Suprapubic skin (tissue), 4 donors: ENCODE measurements at regions not wholly inside any gene's neighbourhood (a gene's known extent, or its start where the extent isn't known, plus 50 kb on each side); places are given as distances from the start of the nearest gene placed in this dataset.
A peak's percentile ranks its signal among the peaks of the same experiment; 100 is the strongest.

Experiments
- DNase-seq, 2 donors: peaks; one replicate each; pipeline ENCODE4 v3.0.0-alpha.2; 2019; ENCODE audit warnings: low spot score in 2 of 2
- H3K27ac ChIP-seq: fragments of 200-600 bp; sonication (generic); one replicate; pipeline ENCODE4 v1.5.1; 2019
- H3K27me3 ChIP-seq: fragments of 200-600 bp; sonication (generic); one replicate; pipeline ENCODE4 v1.5.1; 2019
- H3K36me3 ChIP-seq: fragments of 200-600 bp; sonication (generic); one replicate; pipeline ENCODE4 v1.5.1; 2019
- H3K4me1 ChIP-seq: fragments of 200-600 bp; sonication (generic); one replicate; pipeline ENCODE4 v1.5.1; 2019
- H3K4me3 ChIP-seq: fragments of 200-600 bp; sonication (generic); one replicate; pipeline ENCODE4 v1.5.1; 2019; ENCODE audit warnings: mild to moderate bottlenecking
- H3K9me3 ChIP-seq: fragments of 200-600 bp; sonication (generic); one replicate; pipeline ENCODE4 v1.5.1; 2019
- CTCF ChIP-seq, 2 donors: fragments of 200-600 bp in 1 of 2; fragments of 450-650 bp in 1 of 2; sonication (generic) in 1 of 2; IDR thresholded peaks; one replicate each; pipeline ENCODE4 v1.5.1; 2016 to 2019; ENCODE audit warnings: antibody characterized with exemption in 2 of 2, mild to moderate bottlenecking in 1 of 2, moderate library complexity in 1 of 2
- EP300 ChIP-seq: sonication (generic); formaldehyde crosslinking; IDR thresholded peaks from one replicate; pipeline ENCODE4 v1.6.1; 2017; ENCODE audit warnings: antibody characterized with exemption
- POLR2A ChIP-seq, 2 donors: fragments of 450-650 bp; IDR thresholded peaks; one replicate each; pipeline ENCODE4 v1.6.1; 2017; ENCODE audit warnings: antibody characterized with exemption in 2 of 2, mild to moderate bottlenecking in 2 of 2, moderate library complexity in 2 of 2
- POLR2AphosphoS5 ChIP-seq, 3 donors: sonication (generic); formaldehyde crosslinking; IDR thresholded peaks; one replicate each; pipeline ENCODE4 v1.6.1; 2017; ENCODE audit warnings: antibody characterized with exemption in 3 of 3
- WGBS: methylation state at CpG from one replicate; pipeline ENCODE4 v1.1.5; 2018; 5-methylcytosine and 5-hydroxymethylcytosine counted together

GRCh38 chr1:30384286-30385245, 338.8 kb downstream of the MATN1 start:
- TF ChIP-seq POLR2A (IDR thresholded peaks at IDR 0.05) (no peak), POLR2AphosphoS5 (IDR thresholded peaks at IDR 0.05) (no peak), CTCF (IDR thresholded peaks at IDR 0.05) (no peak)
- Histone ChIP-seq H3K4me1 (peaks cover 10% of the 10 kb centered on the region), H3K36me3 (no peaks in the 10 kb centered on the region), H3K27ac (no peak overlapping the region), H3K9me3 (no peaks in the 10 kb centered on the region), H3K4me3 (no peak overlapping the region), H3K27me3 (peaks cover 19% of the 10 kb centered on the region)
- WGBS = 65% methylated on average over 10 of the region's 10 CpGs
- DNase-seq = peak; percentile 42 to 53

- no peak overlapping the region for H3K27ac ChIP-seq
- TF ChIP-seq CTCF (IDR thresholded peaks at IDR 0.05) (no peak), EP300 (no peak), POLR2AphosphoS5 (IDR thresholded peaks at IDR 0.05) (no peak), POLR2A (IDR thresholded peaks at IDR 0.05) (no peak)
- H3K36me3 ChIP-seq = no peaks in the 10 kb centered on the region
- H3K4me3 ChIP-seq = no peak overlapping the region
- peak; percentile 25 to 35 for DNase-seq
- H3K4me1 ChIP-seq = peaks cover 20% of the 10 kb centered on the region
- no peaks in the 10 kb centered on the region for H3K9me3 ChIP-seq
- peaks cover 16% of the 10 kb centered on the region for H3K27me3 ChIP-seq
- 42% methylated on average over 12 of the region's 12 CpGs for WGBS
Observed at GRCh38 chr1:30383221-30383711, 340.1 kb downstream of the MATN1 start.

- 52% methylated on average over 2 of the region's 2 CpGs for WGBS
- TF ChIP-seq POLR2AphosphoS5 (IDR thresholded peaks at IDR 0.05) (no peak), EP300 (no peak), CTCF (IDR thresholded peaks at IDR 0.05) (no peak), POLR2A (IDR thresholded peaks at IDR 0.05) (no peak)
- DNase-seq = peak; percentile 20 to 45
Observed at GRCh38 chr1:30382496-30382895, 340.9 kb downstream of the MATN1 start.

GRCh38 chr1:30381671-30382365, 341.6 kb downstream of the MATN1 start:
- peak; percentile 24 to 59 for DNase-seq
- Histone ChIP-seq H3K27ac (no peak overlapping the region), H3K36me3 (no peaks in the 10 kb centered on the region), H3K4me3 (no peak overlapping the region), H3K9me3 (no peaks in the 10 kb centered on the region), H3K4me1 (peaks cover 20% of the 10 kb centered on the region), H3K27me3 (peaks cover 11% of the 10 kb centered on the region)
- TF ChIP-seq POLR2AphosphoS5 (IDR thresholded peaks at IDR 0.05) (no peak), EP300 (no peak), CTCF (IDR thresholded peaks at IDR 0.05) (no peak), POLR2A (IDR thresholded peaks at IDR 0.05) (no peak)
- WGBS = 77% methylated on average over 5 of the region's 7 CpGs

More at GRCh38 chr1:30382496-30382895, 340.9 kb downstream of the MATN1 start:
- Histone ChIP-seq H3K9me3 (no peaks in the 10 kb centered on the region), H3K27me3 (peaks cover 12% of the 10 kb centered on the region), H3K27ac (no peak overlapping the region), H3K4me1 (peaks cover 20% of the 10 kb centered on the region), H3K4me3 (no peak overlapping the region), H3K36me3 (no peaks in the 10 kb centered on the region)

- peaks cover 11% of the 10 kb centered on the region for H3K27me3 ChIP-seq
- WGBS = 88% methylated on average over 5 of the region's 5 CpGs
- TF ChIP-seq POLR2A (IDR thresholded peaks at IDR 0.05) = no peak
- no peak for TF ChIP-seq CTCF (IDR thresholded peaks at IDR 0.05)
- TF ChIP-seq EP300 = no peak
- TF ChIP-seq POLR2AphosphoS5 (IDR thresholded peaks at IDR 0.05) = no peak
- no peak overlapping the region for H3K27ac ChIP-seq
- DNase-seq = peak; percentile 20 to 48
- H3K36me3 ChIP-seq = no peaks in the 10 kb centered on the region
- H3K4me3 ChIP-seq = no peak overlapping the region
- no peaks in the 10 kb centered on the region for H3K9me3 ChIP-seq
- H3K4me1 ChIP-seq = peaks cover 20% of the 10 kb centered on the region
Observed at GRCh38 chr1:30381266-30381665, 342.1 kb downstream of the MATN1 start.
